ENCODE measurements at regions not wholly inside any gene's neighbourhood (a gene's known extent, or its start where the extent isn't known, plus 50 kb on each side); places are given as distances from the start of the nearest gene placed in this dataset.

GRCh38 chr6:14999106-14999505, 246.8 kb upstream of the JARID2 start:
- no peak for DNase-seq
- intact Hi-C loops (cut with DNase I) = no loop called here
- no peaks in the 10 kb centered on the region for H3K27me3 ChIP-seq
- H3K9me3 ChIP-seq = no peaks in the 10 kb centered on the region
- H3K27ac ChIP-seq = no peak overlapping the region
- no peaks in the 10 kb centered on the region for H3K4me1 ChIP-seq
- no peak overlapping the region for H3K4me3 ChIP-seq
- TF ChIP-seq CTCF (IDR thresholded peaks at IDR 0.05) = no peak
- ATAC-seq = no peak
- 81 to 84% methylated on average over 5 of the region's 5 CpGs for WGBS, 2 donors
- H3K36me3 ChIP-seq = no peaks in the 10 kb centered on the region

- Histone ChIP-seq H3K9me3 (no peaks in the 10 kb centered on the region), H3K36me3 (no peaks in the 10 kb centered on the region), H3K27me3 (no peaks in the 10 kb centered on the region), H3K4me1 (no peaks in the 10 kb centered on the region), H3K4me3 (no peak overlapping the region), H3K27ac (no peak overlapping the region)
- ATAC-seq = no peak
- intact Hi-C loops (cut with DNase I) = no loop called here
- no peak for DNase-seq
- WGBS, 2 donors = 77 to 81% methylated on average over 5 of the region's 5 CpGs
- no peak for TF ChIP-seq CTCF (IDR thresholded peaks at IDR 0.05)
Observed at GRCh38 chr6:15001326-15001910, 244.5 kb upstream of the JARID2 start.

DNA sequence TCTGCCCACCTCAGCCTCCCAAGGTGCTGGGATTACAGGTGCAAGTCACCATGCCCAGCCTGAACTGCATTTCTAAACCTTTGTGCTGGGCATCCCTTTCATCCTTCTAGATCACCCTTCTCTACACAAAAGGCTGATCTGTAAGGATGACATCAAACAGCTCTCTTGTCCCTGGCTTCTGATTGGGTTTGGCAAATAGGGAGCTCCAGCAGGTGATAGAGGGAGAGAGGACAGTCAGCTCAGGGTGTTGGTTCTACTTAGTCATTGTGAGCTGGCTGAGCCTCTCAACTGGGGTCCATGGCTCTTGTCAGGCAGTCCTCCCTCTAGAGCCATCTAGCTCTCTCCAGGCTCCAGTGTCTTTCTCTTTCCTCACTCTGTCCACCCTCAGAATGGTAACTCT, 237.6 kb upstream of the JARID2 start:
- TF ChIP-seq CTCF (IDR thresholded peaks at IDR 0.05) = no peak

DNA sequence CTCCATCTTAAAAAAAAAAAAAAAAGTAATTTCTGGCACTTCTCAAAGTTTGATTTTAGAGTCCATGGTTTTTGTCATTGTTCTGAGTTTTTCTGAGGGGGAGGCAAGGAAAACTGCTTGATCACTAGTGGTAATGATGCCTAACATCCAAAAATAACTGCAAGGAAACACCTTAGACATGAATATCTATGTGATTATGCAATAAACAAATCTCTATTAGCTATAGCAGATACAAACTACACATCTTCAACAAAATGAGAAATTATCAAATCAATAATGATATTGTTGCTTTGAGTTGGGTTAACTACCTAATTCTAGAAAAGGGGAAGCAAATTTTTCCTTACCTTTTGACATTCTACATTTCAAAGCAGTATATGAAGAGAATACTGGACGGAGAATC, 230.9 kb upstream of the JARID2 start:
- Histone ChIP-seq H3K4me1 (peaks cover 0 to 18% (median 5%) of the 10 kb centered on the region in 9 donors), H3K36me3 (no peaks in the 10 kb centered on the region), H3K27me3 (no peaks in the 10 kb centered on the region), H3K9me3 (peaks cover 0 to 7% (median 0%) of the 10 kb centered on the region in 11 donors), H3K4me3 (no peak overlapping the region), H3K27ac (no peak overlapping the region)
- no peak for TF ChIP-seq CTCF (IDR thresholded peaks at IDR 0.05)
- ATAC-seq = no peak
- no peak for DNase-seq
- WGBS, 2 donors = 91 to 95% methylated on average over 1 of the region's 1 CpG
- intact Hi-C loops (cut with DNase I) = no loop called here

More for the DNA sequence above, 237.6 kb upstream of the JARID2 start:
- Histone ChIP-seq H3K4me3 (no peak overlapping the region), H3K4me1 (no peaks in the 10 kb centered on the region), H3K36me3 (no peaks in the 10 kb centered on the region), H3K27me3 (no peaks in the 10 kb centered on the region), H3K9me3 (peaks cover 0 to 7% (median 0%) of the 10 kb centered on the region in 11 donors), H3K27ac (no peak overlapping the region)
- no peak for DNase-seq
- ATAC-seq = no peak
- intact Hi-C loops (cut with DNase I) = no loop called here
